GM23338 (cell line): ENCODE measurements at regions not wholly inside any gene's neighbourhood (a gene's known extent, or its start where the extent isn't known, plus 50 kb on each side); places are given as distances from the start of the nearest gene placed in this dataset.

Experiments used
- ATAC-seq: fragments of 200-7000 bp; cut with Tn5 transposase; 3 replicates; pipeline ENCODE4 v1.9.1; 2020
- DNase-seq: peaks from one replicate; pipeline ENCODE4 v3.0.0-alpha.2; 2015; ENCODE audit warnings: low spot score
- H2AFZ ChIP-seq: fragments of 200-600 bp; sonication (generic); 2 replicates; pipeline ENCODE4 v1.8.0; 2016; ENCODE audit warnings: antibody characterized with exemption, mild to moderate bottlenecking, moderate library complexity
- H3F3A ChIP-seq: fragments of 200-600 bp; sonication (generic); replicated peaks from 2 replicates; pipeline ENCODE4 v1.8.0; 2017; ENCODE audit warnings: antibody characterized with exemption, mixed run types, low read depth
- H3K27ac ChIP-seq: fragments of 200-600 bp; sonication (generic); 2 replicates; pipeline ENCODE4 v1.6.1; 2016; ENCODE audit warnings: low read depth
- H3K27me3 ChIP-seq: fragments of 200-600 bp; sonication (generic); 2 replicates; pipeline ENCODE4 v1.8.0; 2016; ENCODE audit warnings: mild to moderate bottlenecking, mixed run types, moderate library complexity; ENCODE audit not compliant: insufficient read depth
- H3K36me3 ChIP-seq: fragments of 200-600 bp; sonication (generic); 2 replicates; pipeline ENCODE4 v1.8.0; 2016; ENCODE audit warnings: mild to moderate bottlenecking; ENCODE audit not compliant: insufficient read depth
- H3K4me1 ChIP-seq: fragments of 200-600 bp; sonication (generic); 2 replicates; pipeline ENCODE4 v1.8.0; 2016; ENCODE audit warnings: mild to moderate bottlenecking, moderate library complexity; ENCODE audit not compliant: insufficient read depth
- H3K4me2 ChIP-seq: fragments of 200-600 bp; sonication (generic); 2 replicates; pipeline ENCODE4 v1.7.1; 2017; ENCODE audit warnings: mixed run types
- H3K4me3 ChIP-seq: fragments of 200-600 bp; sonication (generic); 2 replicates; pipeline ENCODE4 v1.6.1; 2016; ENCODE audit warnings: mixed run types
- H3K79me2 ChIP-seq: fragments of 200-600 bp; sonication (generic); replicated peaks from 2 replicates; pipeline ENCODE4 v1.8.0; 2017; ENCODE audit warnings: mild to moderate bottlenecking; ENCODE audit not compliant: insufficient read depth
- H3K9me2 ChIP-seq: fragments of 200-600 bp; sonication (generic); 2 replicates; pipeline ENCODE4 v1.8.0; 2017; ENCODE audit not compliant: insufficient read depth
- H4K20me1 ChIP-seq: fragments of 200-600 bp; sonication (generic); replicated peaks from 2 replicates; pipeline ENCODE4 v1.8.0; 2017; ENCODE audit warnings: mild to moderate bottlenecking; ENCODE audit not compliant: insufficient read depth
- H3K27ac Mint-ChIP-seq: 2 replicates; pipeline ENCODE4 v1.8.0; 2020; ENCODE audit warnings: inconsistent platforms, mild to moderate bottlenecking, moderate library complexity, mixed read lengths
- H3K27me3 Mint-ChIP-seq: 3 replicates; pipeline ENCODE4 v1.8.0; 2022; ENCODE audit warnings: low read depth, mild to moderate bottlenecking, moderate library complexity, mixed read lengths, inconsistent platforms; ENCODE audit not compliant: insufficient read depth, poor library complexity
- H3K36me3 Mint-ChIP-seq: 3 replicates; pipeline ENCODE4 v1.8.0; 2021; ENCODE audit warnings: low read depth, mild to moderate bottlenecking, inconsistent platforms, moderate library complexity, mixed read lengths
- H3K4me1 Mint-ChIP-seq: 3 replicates; pipeline ENCODE4 v1.8.0; 2020; ENCODE audit warnings: mild to moderate bottlenecking, inconsistent platforms, mixed read lengths
- H3K4me3 Mint-ChIP-seq: 3 replicates; pipeline ENCODE4 v1.8.0; 2021; ENCODE audit warnings: moderate library complexity, mild to moderate bottlenecking, inconsistent platforms, mixed read lengths
- H3K9me3 Mint-ChIP-seq: 3 replicates; pipeline ENCODE4 v1.8.0; 2020; ENCODE audit warnings: moderate library complexity, mild to moderate bottlenecking, inconsistent platforms, mixed read lengths
- ETS1 ChIP-seq: IDR thresholded peaks from 2 replicates; pipeline ENCODE4 v1.6.1; 2016; ENCODE audit warnings: antibody characterized with exemption
- EZH2phosphoT487 ChIP-seq: fragments of 200-600 bp; sonication (generic); IDR thresholded peaks from one replicate; pipeline ENCODE4 v1.8.1; 2018; ENCODE audit warnings: antibody characterized with exemption; ENCODE audit not compliant: unreplicated experiment
- JUNB ChIP-seq: IDR thresholded peaks from one replicate; pipeline ENCODE4 v1.6.1; 2016; ENCODE audit warnings: antibody characterized with exemption; ENCODE audit not compliant: unreplicated experiment
- ZNF462 ChIP-seq: fragments of 250-450 bp; sonication (Bioruptor Pico); IDR thresholded peaks from 2 replicates; pipeline ENCODE4 v1.5.0; 2020; ENCODE audit warnings: mild to moderate bottlenecking, moderate library complexity
- TF ChIP-seq, protein P1 (sequence below): IDR thresholded peaks from one replicate; pipeline ENCODE4 v1.6.1; 2018; ENCODE audit warnings: antibody characterized with exemption; ENCODE audit not compliant: unreplicated experiment
- TF ChIP-seq, protein P2 (sequence below), 2 experiments: fragments of 200-600 bp in 1 of 2; sonication (generic) in 1 of 2; conservative IDR thresholded peaks; 2 replicates each; pipeline versions ENCODE4 v1.5.1 to v1.6.1; 2016 to 2017; ENCODE audit warnings: antibody characterized with exemption in 2 of 2, low read depth in 2 of 2, mild to moderate bottlenecking in 2 of 2, moderate library complexity in 1 of 2

DNA sequence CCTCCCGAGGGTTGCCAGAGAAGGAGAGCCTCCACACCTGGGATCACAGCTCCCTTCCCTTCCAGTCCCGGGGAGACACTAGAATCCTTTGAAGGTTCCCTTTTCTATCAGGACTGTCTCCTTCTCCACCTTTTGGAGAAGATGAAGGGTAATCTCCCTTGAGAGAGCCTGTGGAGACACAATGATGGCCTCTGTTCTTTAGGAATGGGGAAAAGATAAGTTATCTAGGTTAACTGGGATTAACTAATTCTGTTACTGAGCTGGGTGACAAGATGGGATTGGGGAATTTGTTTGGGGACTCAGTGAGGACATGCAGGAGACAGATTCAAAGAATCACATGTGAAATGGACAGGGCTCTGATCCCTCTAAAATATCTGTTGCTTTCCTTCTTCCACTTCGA lies 181.1 kb upstream of the BMPER start:
- 0 out of 2 replicates have a peak, but pooled peaks cover 4% of the 10 kb centered on the region for H3K9me2 ChIP-seq
- no peaks in the 10 kb centered on the region for H3K27me3 ChIP-seq
- TF ChIP-seq JUNB = no peak
- no peak for TF ChIP-seq EZH2phosphoT487
- TF ChIP-seq, protein P1, sequence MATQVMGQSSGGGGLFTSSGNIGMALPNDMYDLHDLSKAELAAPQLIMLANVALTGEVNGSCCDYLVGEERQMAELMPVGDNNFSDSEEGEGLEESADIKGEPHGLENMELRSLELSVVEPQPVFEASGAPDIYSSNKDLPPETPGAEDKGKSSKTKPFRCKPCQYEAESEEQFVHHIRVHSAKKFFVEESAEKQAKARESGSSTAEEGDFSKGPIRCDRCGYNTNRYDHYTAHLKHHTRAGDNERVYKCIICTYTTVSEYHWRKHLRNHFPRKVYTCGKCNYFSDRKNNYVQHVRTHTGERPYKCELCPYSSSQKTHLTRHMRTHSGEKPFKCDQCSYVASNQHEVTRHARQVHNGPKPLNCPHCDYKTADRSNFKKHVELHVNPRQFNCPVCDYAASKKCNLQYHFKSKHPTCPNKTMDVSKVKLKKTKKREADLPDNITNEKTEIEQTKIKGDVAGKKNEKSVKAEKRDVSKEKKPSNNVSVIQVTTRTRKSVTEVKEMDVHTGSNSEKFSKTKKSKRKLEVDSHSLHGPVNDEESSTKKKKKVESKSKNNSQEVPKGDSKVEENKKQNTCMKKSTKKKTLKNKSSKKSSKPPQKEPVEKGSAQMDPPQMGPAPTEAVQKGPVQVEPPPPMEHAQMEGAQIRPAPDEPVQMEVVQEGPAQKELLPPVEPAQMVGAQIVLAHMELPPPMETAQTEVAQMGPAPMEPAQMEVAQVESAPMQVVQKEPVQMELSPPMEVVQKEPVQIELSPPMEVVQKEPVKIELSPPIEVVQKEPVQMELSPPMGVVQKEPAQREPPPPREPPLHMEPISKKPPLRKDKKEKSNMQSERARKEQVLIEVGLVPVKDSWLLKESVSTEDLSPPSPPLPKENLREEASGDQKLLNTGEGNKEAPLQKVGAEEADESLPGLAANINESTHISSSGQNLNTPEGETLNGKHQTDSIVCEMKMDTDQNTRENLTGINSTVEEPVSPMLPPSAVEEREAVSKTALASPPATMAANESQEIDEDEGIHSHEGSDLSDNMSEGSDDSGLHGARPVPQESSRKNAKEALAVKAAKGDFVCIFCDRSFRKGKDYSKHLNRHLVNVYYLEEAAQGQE = no peak
- TF ChIP-seq ETS1 = no peak
- TF ChIP-seq, protein P2, sequence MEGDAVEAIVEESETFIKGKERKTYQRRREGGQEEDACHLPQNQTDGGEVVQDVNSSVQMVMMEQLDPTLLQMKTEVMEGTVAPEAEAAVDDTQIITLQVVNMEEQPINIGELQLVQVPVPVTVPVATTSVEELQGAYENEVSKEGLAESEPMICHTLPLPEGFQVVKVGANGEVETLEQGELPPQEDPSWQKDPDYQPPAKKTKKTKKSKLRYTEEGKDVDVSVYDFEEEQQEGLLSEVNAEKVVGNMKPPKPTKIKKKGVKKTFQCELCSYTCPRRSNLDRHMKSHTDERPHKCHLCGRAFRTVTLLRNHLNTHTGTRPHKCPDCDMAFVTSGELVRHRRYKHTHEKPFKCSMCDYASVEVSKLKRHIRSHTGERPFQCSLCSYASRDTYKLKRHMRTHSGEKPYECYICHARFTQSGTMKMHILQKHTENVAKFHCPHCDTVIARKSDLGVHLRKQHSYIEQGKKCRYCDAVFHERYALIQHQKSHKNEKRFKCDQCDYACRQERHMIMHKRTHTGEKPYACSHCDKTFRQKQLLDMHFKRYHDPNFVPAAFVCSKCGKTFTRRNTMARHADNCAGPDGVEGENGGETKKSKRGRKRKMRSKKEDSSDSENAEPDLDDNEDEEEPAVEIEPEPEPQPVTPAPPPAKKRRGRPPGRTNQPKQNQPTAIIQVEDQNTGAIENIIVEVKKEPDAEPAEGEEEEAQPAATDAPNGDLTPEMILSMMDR (conservative IDR thresholded peaks at IDR 0.05; ENCODE audit: low read depth in 2 of 2) = no peak
- TF ChIP-seq ZNF462 (CRISPR knock-in tag) = no peak

More for the DNA sequence above, 181.1 kb upstream of the BMPER start:
- Histone ChIP-seq H3K79me2 (no peaks in the 10 kb centered on the region), H3K27ac (no peak overlapping the region), H4K20me1 (no peaks in the 10 kb centered on the region), H2AFZ (no peak overlapping the region), H3K4me2 (no peak overlapping the region), H3K4me3 (no peak overlapping the region), H3K4me1 (peaks cover 15% of the 10 kb centered on the region), H3F3A (no peaks in the 10 kb centered on the region), H3K36me3 (no peaks in the 10 kb centered on the region)
- DNase-seq = no peak
- Mint-ChIP-seq H3K4me3 (no peak overlapping the region), H3K4me1 (peaks cover 17% of the 10 kb centered on the region), H3K9me3 (no peaks in the 10 kb centered on the region), H3K27ac (no peak overlapping the region), H3K36me3 (no peaks in the 10 kb centered on the region), H3K27me3 (no peaks in the 10 kb centered on the region)
- no peak for ATAC-seq
